Caco-2 (cell line): ENCODE measurements at regions not wholly inside any gene's neighbourhood (a gene's known extent, or its start where the extent isn't known, plus 50 kb on each side); places are given as distances from the start of the nearest gene placed in this dataset.

Source experiments
- BruUV-seq: library from RNA; stranded (reverse); fragments of 400-500 nt; replicated peaks from 2 replicates; lab custom pipeline; 2021; lab: Mats Ljungman, UMichigan
- CTCF ChIA-PET: fragments of 300-600 bp; sonication (Branson Sonifier 250); formaldehyde crosslinking; loops from one replicate; lab custom pipeline; 2022; ENCODE audit warnings: antibody characterized with exemption; lab: Charles Lee
- POLR2A ChIA-PET: fragments of 300-600 bp; sonication (Branson Sonifier 250); formaldehyde crosslinking; loops from one replicate; lab custom pipeline; 2022; ENCODE audit warnings: antibody characterized with exemption; lab: Charles Lee
- DNase-seq, 2 experiments: peaks; one replicate each; pipeline versions ENCODE4 v3.0.0 to v3.0.0-alpha.2; 2020 to 2022
- H3K27me3 ChIP-seq: replicated peaks from 2 replicates; pipeline ENCODE4 v1.6.0; 2011; ENCODE audit warnings: low read length; ENCODE audit not compliant: control insufficient read depth, insufficient read depth
- H3K36me3 ChIP-seq: 2 replicates; pipeline ENCODE4 v1.5.1; 2011; ENCODE audit warnings: low read length; ENCODE audit not compliant: control insufficient read depth, insufficient read depth
- H3K4me1 ChIP-seq: fragments of 250-450 bp; sonication (Bioruptor Pico); 2 replicates; pipeline ENCODE4 v1.5.1; 2020; ENCODE audit warnings: mild to moderate bottlenecking
- H3K4me3 ChIP-seq: 2 replicates; pipeline ENCODE4 v1.5.1; 2011; ENCODE audit warnings: low read depth, mild to moderate bottlenecking, control low read depth, low read length
- H3K9me3 ChIP-seq: fragments of 250-450 bp; sonication (Bioruptor Pico); 2 replicates; pipeline ENCODE4 v1.5.1; 2020; ENCODE audit warnings: mild to moderate bottlenecking, moderate library complexity
- H3K27ac Mint-ChIP-seq: one replicate; pipeline ENCODE4 v1.8.0; 2022; ENCODE audit warnings: mixed read lengths; ENCODE audit not compliant: unreplicated experiment
- H3K27me3 Mint-ChIP-seq: one replicate; pipeline ENCODE4 v1.8.0; 2022; ENCODE audit warnings: mixed read lengths; ENCODE audit not compliant: insufficient read depth, unreplicated experiment
- H3K36me3 Mint-ChIP-seq: one replicate; pipeline ENCODE4 v1.8.0; 2022; ENCODE audit warnings: mild to moderate bottlenecking, mixed read lengths; ENCODE audit not compliant: insufficient read depth, unreplicated experiment
- H3K4me1 Mint-ChIP-seq: one replicate; pipeline ENCODE4 v1.8.0; 2022; ENCODE audit warnings: low read depth, mixed read lengths; ENCODE audit not compliant: unreplicated experiment
- H3K4me3 Mint-ChIP-seq: one replicate; pipeline ENCODE4 v1.8.0; 2022; ENCODE audit warnings: mild to moderate bottlenecking, moderate library complexity, mixed read lengths; ENCODE audit not compliant: unreplicated experiment
- H3K9me3 Mint-ChIP-seq: one replicate; pipeline ENCODE4 v1.8.0; 2022; ENCODE audit warnings: mixed read lengths; ENCODE audit not compliant: unreplicated experiment
- CTCF ChIP-seq, 2 experiments: fragments of 200-600 bp in 1 of 2; IDR thresholded peaks; 1 replicate in 1 of 2; 2 replicates in 1 of 2; pipeline versions ENCODE4 v1.5.1 to v1.8.0; 2011 to 2022; ENCODE audit warnings: antibody characterized with exemption in 1 of 2, control low read depth in 1 of 2, inconsistent platforms in 1 of 2, low read depth in 1 of 2, low read length in 1 of 2, mild to moderate bottlenecking in 1 of 2, moderate library complexity in 1 of 2; ENCODE audit not compliant: insufficient read depth in 1 of 2, severe bottlenecking in 1 of 2, unreplicated experiment in 1 of 2
- intact Hi-C: fragments of 100-400 bp; cut with micrococcal nuclease; formaldehyde crosslinking; loops from one replicate; pipeline ENCODE4 v1.10.0; 2022; ENCODE audit not compliant: unreplicated experiment

- Mint-ChIP-seq H3K27ac (no peak overlapping the region), H3K36me3 (no peaks in the 10 kb centered on the region), H3K27me3 (peaks cover 9% of the 10 kb centered on the region), H3K4me3 (no peak overlapping the region), H3K4me1 (no peaks in the 10 kb centered on the region), H3K9me3 (no peaks in the 10 kb centered on the region)
- no peaks in the 10 kb centered on the region for H3K4me1 ChIP-seq
- ChIA-PET POLR2A (no interaction called here), CTCF (no interaction called here)
- no peak for DNase-seq
- no peaks in the 10 kb centered on the region for H3K27me3 ChIP-seq
- no peaks in the 10 kb centered on the region for H3K36me3 ChIP-seq
- no TSS peak for BruUV-seq
- intact Hi-C loops, result no loop called here
- no peak for TF ChIP-seq CTCF (IDR thresholded peaks at IDR 0.05; ENCODE audit: insufficient read depth in 1 of 2, low read depth in 1 of 2, low read length in 1 of 2, severe bottlenecking in 1 of 2, unreplicated experiment in 1 of 2)
- no peaks in the 10 kb centered on the region for H3K9me3 ChIP-seq
- no peak overlapping the region for H3K4me3 ChIP-seq
These were observed 385.6 kb upstream of the NPVF start for GRCh38 chr7:25613912-25614311.

GRCh38 chr7:25614415-25614814 is 386.1 kb upstream of the NPVF start:
- no peaks in the 10 kb centered on the region for H3K27me3 ChIP-seq
- Mint-ChIP-seq H3K9me3 (no peaks in the 10 kb centered on the region), H3K27me3 (peaks cover 11% of the 10 kb centered on the region), H3K36me3 (no peaks in the 10 kb centered on the region), H3K4me1 (no peaks in the 10 kb centered on the region), H3K4me3 (no peak overlapping the region), H3K27ac (no peak overlapping the region)
- BruUV-seq, result no TSS peak
- intact Hi-C loops, result no loop called here
- CTCF ChIA-PET, result no interaction called here
- no peaks in the 10 kb centered on the region for H3K9me3 ChIP-seq
- H3K36me3 ChIP-seq, result no peaks in the 10 kb centered on the region
- POLR2A ChIA-PET, result no interaction called here
- no peaks in the 10 kb centered on the region for H3K4me1 ChIP-seq
- TF ChIP-seq CTCF (IDR thresholded peaks at IDR 0.05; ENCODE audit: insufficient read depth in 1 of 2, low read depth in 1 of 2, low read length in 1 of 2, severe bottlenecking in 1 of 2, unreplicated experiment in 1 of 2), result no peak
- H3K4me3 ChIP-seq, result no peak overlapping the region
- no peak for DNase-seq

GRCh38 chr7:25615003-25615402 is 386.7 kb upstream of the NPVF start:
- no TSS peak for BruUV-seq
- DNase-seq, result no peak
- H3K4me1 ChIP-seq, result no peaks in the 10 kb centered on the region
- H3K4me1 Mint-ChIP-seq, result no peaks in the 10 kb centered on the region
- H3K36me3 ChIP-seq, result no peaks in the 10 kb centered on the region
- no peak overlapping the region for H3K4me3 ChIP-seq
- intact Hi-C loops, result no loop called here
- no peak for TF ChIP-seq CTCF (IDR thresholded peaks at IDR 0.05; ENCODE audit: insufficient read depth in 1 of 2, low read depth in 1 of 2, low read length in 1 of 2, severe bottlenecking in 1 of 2, unreplicated experiment in 1 of 2)
- no peaks in the 10 kb centered on the region for H3K36me3 Mint-ChIP-seq
- no peak overlapping the region for H3K27ac Mint-ChIP-seq
- CTCF ChIA-PET, result no interaction called here
- POLR2A ChIA-PET, result no interaction called here
- peaks cover 11% of the 10 kb centered on the region for H3K27me3 Mint-ChIP-seq
- H3K9me3 Mint-ChIP-seq, result no peaks in the 10 kb centered on the region
- no peak overlapping the region for H3K4me3 Mint-ChIP-seq
- no peaks in the 10 kb centered on the region for H3K9me3 ChIP-seq
- no peaks in the 10 kb centered on the region for H3K27me3 ChIP-seq
